Cardiac muscle cell (in vitro differentiated cells and primary cell): ENCODE measurements at regions not wholly inside any gene's neighbourhood (a gene's known extent, or its start where the extent isn't known, plus 50 kb on each side); places are given as distances from the start of the nearest gene placed in this dataset.

ENCODE experiments used
- DNase-seq, 2 donors: peaks; one replicate each; pipeline versions ENCODE4 v3.0.0 to v3.0.0-alpha.2; 2010 to 2017; ENCODE audit warnings: low read depth in 1 of 2, low spot score in 1 of 2
- H3K27ac ChIP-seq: fragments of 200-600 bp; sonication (generic); 2 replicates; pipeline ENCODE4 v1.5.1; 2016
- H3K27me3 ChIP-seq: fragments of 200-600 bp; sonication (generic); 2 replicates; pipeline ENCODE4 v1.6.0; 2016; ENCODE audit warnings: control low read depth
- H3K36me3 ChIP-seq: fragments of 200-600 bp; sonication (generic); 2 replicates; pipeline ENCODE4 v1.5.1; 2016; ENCODE audit warnings: control low read depth
- H3K4me1 ChIP-seq: fragments of 200-600 bp; sonication (generic); 2 replicates; pipeline ENCODE4 v1.8.1; 2017; ENCODE audit warnings: low read depth, mild to moderate bottlenecking, mixed run types
- H3K4me3 ChIP-seq: fragments of 200-600 bp; sonication (generic); 2 replicates; pipeline ENCODE4 v1.5.1; 2016; ENCODE audit warnings: mild to moderate bottlenecking
- H3K9me3 ChIP-seq: fragments of 200-600 bp; sonication (generic); 2 replicates; pipeline ENCODE4 v1.5.1; 2017; ENCODE audit warnings: low read depth, mild to moderate bottlenecking, control low read depth
- CTCF ChIP-seq: IDR thresholded peaks from 2 replicates; pipeline ENCODE4 v1.5.1; 2012; ENCODE audit warnings: low read depth, mild to moderate bottlenecking, low read length

- Histone ChIP-seq H3K4me1 (peaks cover under 1% of the 10 kb centered on the region), H3K27me3 (no peaks in the 10 kb centered on the region), H3K27ac (peak overlapping the region; percentile 25), H3K36me3 (no peaks in the 10 kb centered on the region), H3K4me3 (no peak overlapping the region), H3K9me3 (no peaks in the 10 kb centered on the region)
- no peak for DNase-seq
- TF ChIP-seq CTCF, result no peak
These were observed 86.7 kb upstream of the PRKAR2B start for GRCh38 chr7:106957766-106958165.

GRCh38 chr7:106959753-106960152 lies 84.8 kb upstream of the PRKAR2B start:
- Histone ChIP-seq H3K4me3 (no peak overlapping the region), H3K27me3 (no peaks in the 10 kb centered on the region), H3K36me3 (no peaks in the 10 kb centered on the region), H3K9me3 (no peaks in the 10 kb centered on the region), H3K27ac (no peak overlapping the region), H3K4me1 (no peaks in the 10 kb centered on the region)
- DNase-seq, result peak in 1 of 2 donors; percentile 29
- TF ChIP-seq CTCF, result peak; percentile 18

- DNase-seq, result no peak
- H3K4me1 ChIP-seq, result no peaks in the 10 kb centered on the region
- no peak overlapping the region for H3K4me3 ChIP-seq
- no peaks in the 10 kb centered on the region for H3K27me3 ChIP-seq
- no peaks in the 10 kb centered on the region for H3K9me3 ChIP-seq
- H3K36me3 ChIP-seq, result no peaks in the 10 kb centered on the region
- H3K27ac ChIP-seq, result no peak overlapping the region
- no peak for TF ChIP-seq CTCF
These were observed 81.8 kb upstream of the PRKAR2B start for GRCh38 chr7:106962751-106963150.

GRCh38 chr7:106964466-106964865 lies 80.0 kb upstream of the PRKAR2B start:
- Histone ChIP-seq H3K27me3 (no peaks in the 10 kb centered on the region), H3K9me3 (no peaks in the 10 kb centered on the region), H3K27ac (no peak overlapping the region), H3K36me3 (no peaks in the 10 kb centered on the region), H3K4me3 (no peak overlapping the region), H3K4me1 (no peaks in the 10 kb centered on the region)
- no peak for TF ChIP-seq CTCF
- no peak for DNase-seq

- DNase-seq, result no peak
- TF ChIP-seq CTCF, result no peak
- no peaks in the 10 kb centered on the region for H3K9me3 ChIP-seq
- H3K27ac ChIP-seq, result no peak overlapping the region
- no peak overlapping the region for H3K4me3 ChIP-seq
- H3K27me3 ChIP-seq, result no peaks in the 10 kb centered on the region
- H3K36me3 ChIP-seq, result no peaks in the 10 kb centered on the region
- no peaks in the 10 kb centered on the region for H3K4me1 ChIP-seq
These were observed 79.4 kb upstream of the PRKAR2B start for GRCh38 chr7:106965108-106965507.

GRCh38 chr7:106966121-106966520 lies 78.4 kb upstream of the PRKAR2B start:
- H3K27ac ChIP-seq, result no peak overlapping the region
- DNase-seq, result no peak

More at GRCh38 chr7:106966121-106966520, 78.4 kb upstream of the PRKAR2B start:
- Histone ChIP-seq H3K27me3 (no peaks in the 10 kb centered on the region), H3K9me3 (no peaks in the 10 kb centered on the region), H3K4me1 (no peaks in the 10 kb centered on the region), H3K36me3 (no peaks in the 10 kb centered on the region), H3K4me3 (no peak overlapping the region)
- no peak for TF ChIP-seq CTCF
